Esophagus muscularis mucosa (tissue), 4 donors: ENCODE measurements at regions not wholly inside any gene's neighbourhood (a gene's known extent, or its start where the extent isn't known, plus 50 kb on each side); places are given as distances from the start of the nearest gene placed in this dataset.

Source experiments
- CTCF ChIP-seq, 3 experiments: fragments of 200-600 bp in 2 of 3; fragments of 450-650 bp in 1 of 3; sonication (generic) in 2 of 3; IDR thresholded peaks; one replicate each; pipeline ENCODE4 v1.5.1; 2017 to 2019; ENCODE audit warnings: antibody characterized with exemption in 3 of 3, mild to moderate bottlenecking in 2 of 3, moderate library complexity in 1 of 3
- EP300 ChIP-seq: sonication (generic); formaldehyde crosslinking; IDR thresholded peaks from one replicate; pipeline ENCODE4 v1.6.1; 2017; ENCODE audit warnings: antibody characterized with exemption
- POLR2A ChIP-seq: fragments of 450-650 bp; IDR thresholded peaks from one replicate; pipeline ENCODE4 v1.6.1; 2017; ENCODE audit warnings: antibody characterized with exemption, moderate library complexity, mild to moderate bottlenecking, low read depth
- POLR2AphosphoS5 ChIP-seq, 2 donors: sonication (generic); formaldehyde crosslinking; IDR thresholded peaks; one replicate each; pipeline ENCODE4 v1.6.1; 2017; ENCODE audit warnings: antibody characterized with exemption in 2 of 2

GRCh38 chr17:79438546-79439334, 172.1 kb downstream of the RBFOX3 start:
- TF ChIP-seq CTCF (IDR thresholded peaks at IDR 0.05), result no peak
- no peak for TF ChIP-seq EP300
- no peak for TF ChIP-seq POLR2AphosphoS5 (IDR thresholded peaks at IDR 0.05)
- TF ChIP-seq POLR2A, result no peak
